ENCODE measurements at regions not wholly inside any gene's neighbourhood (a gene's known extent, or its start where the extent isn't known, plus 50 kb on each side); places are given as distances from the start of the nearest gene placed in this dataset.

DNA sequence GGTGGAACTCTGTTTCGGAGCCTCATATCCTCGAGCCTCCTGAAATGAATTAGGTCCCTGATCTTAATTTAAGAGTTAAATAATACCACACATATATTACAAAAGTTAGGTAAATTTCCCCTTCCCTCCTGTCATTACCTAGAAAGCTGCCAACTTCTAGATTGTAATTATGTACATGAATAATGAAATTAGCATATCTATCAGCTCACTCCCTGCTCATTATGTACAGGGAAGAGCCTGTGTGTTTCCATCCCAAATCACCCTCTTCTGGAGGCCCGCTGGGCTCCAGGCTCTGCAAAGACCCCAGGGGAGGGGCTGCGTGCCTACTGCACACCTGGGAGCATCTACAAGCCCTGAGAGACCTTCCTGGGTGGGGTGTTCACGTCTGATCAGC, 384.1 kb downstream of the MN1 start:
- POLR2A ChIA-PET, result no interaction called here
- no peak for ATAC-seq
- H3K4me3 Mint-ChIP-seq, result no peak overlapping the region
- H3K27ac Mint-ChIP-seq, result no peak overlapping the region
- H3K9me3 Mint-ChIP-seq (ENCODE audit: insufficient read depth), result no peaks in the 10 kb centered on the region
- no peak for DNase-seq
- H3K4me1 Mint-ChIP-seq (ENCODE audit: low read depth), result no peaks in the 10 kb centered on the region
- peaks cover 15% of the 10 kb centered on the region for H3K27me3 Mint-ChIP-seq (ENCODE audit: low read depth)
- no peaks in the 10 kb centered on the region for H3K36me3 Mint-ChIP-seq (ENCODE audit: low read depth)
- CTCF ChIA-PET, result no interaction called here

DNA sequence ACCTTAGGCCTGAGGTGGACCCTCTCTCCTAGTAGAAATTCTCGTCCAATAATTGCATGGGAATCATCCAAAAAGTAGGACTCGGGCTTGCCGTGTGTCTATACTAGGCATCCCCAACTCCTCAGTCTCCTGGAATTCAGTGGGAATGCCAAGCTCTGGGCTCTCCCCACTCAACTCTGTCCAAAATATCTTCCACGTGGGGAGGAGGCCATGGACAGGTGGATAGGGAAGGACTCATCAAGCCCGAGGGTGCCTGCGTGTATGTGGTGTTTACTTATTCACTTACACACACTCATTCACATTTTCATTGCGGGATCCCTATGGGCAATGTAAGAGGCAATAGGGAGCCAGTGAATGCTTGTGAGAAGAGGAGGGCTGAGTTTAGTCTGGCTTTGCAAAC, 383.3 kb downstream of the MN1 start:
- DNase-seq (no peak), ATAC-seq (no peak)
- Mint-ChIP-seq H3K4me3 (no peak overlapping the region), H3K27me3 (ENCODE audit: low read depth) (peaks cover 15% of the 10 kb centered on the region), H3K4me1 (ENCODE audit: low read depth) (no peaks in the 10 kb centered on the region), H3K27ac (no peak overlapping the region), H3K9me3 (ENCODE audit: insufficient read depth) (no peaks in the 10 kb centered on the region), H3K36me3 (ENCODE audit: low read depth) (no peaks in the 10 kb centered on the region)
- POLR2A ChIA-PET, result no interaction called here
- CTCF ChIA-PET, result no interaction called here

DNA sequence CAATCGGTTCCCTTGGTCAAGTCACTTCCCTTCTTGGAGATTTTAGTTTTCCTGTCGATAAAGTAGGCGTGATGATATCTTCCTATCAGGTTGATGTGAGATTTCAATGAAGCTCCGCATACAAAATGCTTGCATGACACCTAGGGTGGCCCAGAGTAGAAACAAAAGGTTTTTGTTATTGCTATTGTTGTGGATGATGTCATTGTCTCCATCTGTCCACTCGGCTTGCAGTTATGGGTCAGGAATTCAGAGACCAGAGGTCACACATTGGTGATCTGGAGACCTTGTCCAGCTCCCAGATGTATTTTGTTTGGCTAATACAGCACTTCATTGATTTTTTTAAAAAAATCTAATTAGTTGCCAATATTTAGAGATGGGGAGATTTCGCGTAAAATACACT, 382.1 kb downstream of the MN1 start:
- POLR2A ChIA-PET, result no interaction called here

DNA sequence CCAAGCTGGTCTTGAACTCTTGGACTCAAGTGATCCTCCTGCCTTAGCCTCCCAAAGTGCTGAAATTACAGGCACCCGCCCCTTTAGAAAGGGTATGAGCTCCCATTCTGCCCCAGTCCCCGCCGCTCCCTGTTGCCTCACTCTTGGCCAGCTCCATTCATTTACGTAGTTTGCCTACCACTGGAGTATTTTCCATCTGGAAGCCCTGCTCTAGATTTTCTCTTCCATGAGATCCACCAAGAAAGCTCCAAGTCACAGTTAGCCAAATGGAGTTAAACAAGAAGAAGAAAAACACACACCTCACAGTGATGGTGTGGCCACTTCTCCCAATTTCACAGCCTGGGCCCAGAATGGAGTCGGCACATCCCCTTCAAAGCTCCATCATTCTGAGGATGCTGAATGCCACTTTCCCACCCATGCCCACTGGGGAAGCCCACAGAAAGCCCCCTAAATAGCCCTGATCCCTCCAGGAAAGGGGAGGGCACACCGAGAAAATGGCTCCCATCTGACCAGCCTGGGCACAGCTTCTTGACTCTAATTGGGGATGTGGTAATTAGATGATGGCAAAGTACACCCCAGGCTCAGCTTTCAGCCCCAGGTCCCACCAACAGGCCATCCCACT, 381.2 kb downstream of the MN1 start:
- no peaks in the 10 kb centered on the region for H3K36me3 Mint-ChIP-seq (ENCODE audit: low read depth)
- ChIA-PET CTCF (no interaction called here), POLR2A (no interaction called here)
- no peak overlapping the region for H3K4me3 Mint-ChIP-seq
- DNase-seq, result no peak
- H3K27me3 Mint-ChIP-seq (ENCODE audit: low read depth), result peaks cover 15% of the 10 kb centered on the region
- H3K9me3 Mint-ChIP-seq (ENCODE audit: insufficient read depth), result no peaks in the 10 kb centered on the region
- no peak for ATAC-seq
- no peak overlapping the region for H3K27ac Mint-ChIP-seq
- H3K4me1 Mint-ChIP-seq (ENCODE audit: low read depth), result no peaks in the 10 kb centered on the region

More for the DNA sequence above, 382.1 kb downstream of the MN1 start:
- no peak overlapping the region for H3K27ac Mint-ChIP-seq
- no peak overlapping the region for H3K4me3 Mint-ChIP-seq
- H3K9me3 Mint-ChIP-seq (ENCODE audit: insufficient read depth), result no peaks in the 10 kb centered on the region
- CTCF ChIA-PET, result no interaction called here
- H3K36me3 Mint-ChIP-seq (ENCODE audit: low read depth), result no peaks in the 10 kb centered on the region
- peaks cover 15% of the 10 kb centered on the region for H3K27me3 Mint-ChIP-seq (ENCODE audit: low read depth)
- ATAC-seq (no peak), DNase-seq (no peak)
- H3K4me1 Mint-ChIP-seq (ENCODE audit: low read depth), result no peaks in the 10 kb centered on the region

DNA sequence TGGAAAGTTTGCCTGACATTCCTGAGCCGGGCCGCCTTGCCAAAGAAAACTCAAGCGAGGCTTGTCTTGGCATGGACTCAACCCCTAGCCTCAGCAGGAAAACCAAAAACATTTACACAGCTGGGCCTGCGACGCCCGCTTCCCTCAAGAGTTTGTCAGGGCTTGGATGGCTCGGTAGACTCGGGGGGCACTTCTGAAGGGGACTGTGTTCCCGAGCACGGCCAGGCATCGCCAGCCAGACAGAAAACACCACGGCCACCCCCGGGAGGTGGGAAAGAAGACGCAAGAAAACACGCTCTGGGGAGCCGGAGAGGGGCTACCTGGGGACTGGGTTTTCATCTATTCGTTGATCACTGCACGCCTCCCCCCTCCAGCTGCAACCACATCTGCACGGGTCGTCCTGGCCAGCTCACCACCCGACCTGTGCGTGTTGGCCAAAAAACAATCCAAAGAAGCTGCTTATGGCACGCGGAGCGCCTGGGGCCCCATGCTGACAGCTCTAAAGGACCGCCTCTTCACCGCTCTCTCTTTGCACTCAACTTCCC, 380.7 kb downstream of the MN1 start:
- ATAC-seq, result no peak
- Mint-ChIP-seq H3K4me1 (ENCODE audit: low read depth) (no peaks in the 10 kb centered on the region), H3K27me3 (ENCODE audit: low read depth) (peaks cover 14% of the 10 kb centered on the region), H3K4me3 (no peak overlapping the region), H3K27ac (no peak overlapping the region), H3K36me3 (ENCODE audit: low read depth) (no peaks in the 10 kb centered on the region), H3K9me3 (ENCODE audit: insufficient read depth) (no peaks in the 10 kb centered on the region)
- POLR2A ChIA-PET, result no interaction called here
- CTCF ChIA-PET, result no interaction called here
- DNase-seq, result no peak

DNA sequence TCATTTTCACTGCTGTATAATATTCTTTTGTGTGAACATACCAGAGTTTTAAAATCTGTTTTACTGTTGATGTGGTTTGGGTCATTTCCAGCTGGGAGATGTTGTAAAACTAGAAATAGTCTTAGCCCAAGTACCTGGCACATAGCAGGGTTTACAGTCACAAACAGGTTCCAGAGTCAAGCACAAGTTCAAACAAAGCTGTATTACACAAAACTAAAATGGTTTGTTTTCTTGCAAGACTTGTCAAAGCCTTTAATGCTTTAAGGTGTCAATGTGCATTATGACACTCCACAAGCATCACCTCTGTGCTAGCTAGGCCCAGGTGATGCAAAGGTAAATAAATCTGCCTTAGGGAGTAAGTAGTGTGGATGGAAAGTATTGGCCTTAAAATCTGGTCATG, 379.1 kb downstream of the MN1 start:
- no peak for ATAC-seq
- Mint-ChIP-seq H3K9me3 (ENCODE audit: insufficient read depth) (no peaks in the 10 kb centered on the region), H3K4me3 (no peak overlapping the region), H3K36me3 (ENCODE audit: low read depth) (no peaks in the 10 kb centered on the region), H3K4me1 (ENCODE audit: low read depth) (no peaks in the 10 kb centered on the region), H3K27ac (no peak overlapping the region), H3K27me3 (ENCODE audit: low read depth) (peaks cover 11% of the 10 kb centered on the region)
- CTCF ChIA-PET, result no interaction called here
- POLR2A ChIA-PET, result no interaction called here
- no peak for DNase-seq

DNA sequence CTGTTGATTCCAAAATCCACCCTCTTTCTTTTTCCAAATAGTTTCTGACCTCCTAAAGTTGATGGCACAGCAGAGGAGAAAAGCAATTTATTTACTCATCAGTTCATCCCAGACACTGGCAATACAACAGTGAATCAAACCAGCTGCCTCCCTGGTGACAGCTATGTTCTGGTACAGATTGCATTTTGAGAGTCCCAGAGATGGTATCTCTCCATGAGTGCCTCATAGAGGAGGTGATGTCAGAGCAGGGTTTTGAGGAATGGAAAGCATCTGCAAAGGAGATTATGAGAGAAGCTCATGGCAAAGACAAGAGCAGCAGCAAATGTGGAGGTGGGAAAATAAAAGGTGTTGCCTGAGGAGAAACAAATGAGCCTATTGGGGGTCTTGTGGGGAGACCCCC, 377.2 kb downstream of the MN1 start:
- Mint-ChIP-seq H3K27me3 (ENCODE audit: low read depth) (peaks cover 11% of the 10 kb centered on the region), H3K9me3 (ENCODE audit: insufficient read depth) (no peaks in the 10 kb centered on the region), H3K27ac (no peak overlapping the region), H3K4me1 (ENCODE audit: low read depth) (no peaks in the 10 kb centered on the region), H3K36me3 (ENCODE audit: low read depth) (no peaks in the 10 kb centered on the region), H3K4me3 (no peak overlapping the region)
- DNase-seq, result no peak
- CTCF ChIA-PET, result no interaction called here
- ATAC-seq, result no peak
- POLR2A ChIA-PET, result no interaction called here

DNA sequence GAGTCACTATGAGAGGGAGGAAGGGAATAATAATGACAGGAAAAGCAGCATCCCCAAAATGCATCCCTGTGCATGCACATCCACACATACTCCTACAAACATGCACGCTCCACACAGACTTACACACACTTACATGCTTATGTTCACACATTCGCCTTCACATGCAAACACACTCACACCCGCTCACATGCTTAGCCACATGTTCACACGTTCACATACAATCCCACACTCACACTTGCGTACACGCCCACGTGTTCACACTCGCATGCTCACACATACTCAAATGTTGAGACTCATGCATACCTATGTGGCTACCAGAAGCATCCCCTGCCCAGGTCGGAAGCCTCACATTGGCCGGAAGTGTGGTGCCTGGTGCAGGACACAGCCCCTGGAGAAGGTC, 372.1 kb downstream of the MN1 start:
- Mint-ChIP-seq H3K27me3 (ENCODE audit: low read depth) (no peaks in the 10 kb centered on the region), H3K36me3 (ENCODE audit: low read depth) (no peaks in the 10 kb centered on the region), H3K9me3 (ENCODE audit: insufficient read depth) (no peaks in the 10 kb centered on the region), H3K27ac (no peak overlapping the region), H3K4me1 (ENCODE audit: low read depth) (no peaks in the 10 kb centered on the region), H3K4me3 (no peak overlapping the region)
- no peak for ATAC-seq
- no peak for DNase-seq
- ChIA-PET CTCF (no interaction called here), POLR2A (interaction anchor here (0.6 kb wide), 1 partner anchor 284 kb away, joined by 3 read pairs; no protein-coding TSS in a partner anchor)

DNA sequence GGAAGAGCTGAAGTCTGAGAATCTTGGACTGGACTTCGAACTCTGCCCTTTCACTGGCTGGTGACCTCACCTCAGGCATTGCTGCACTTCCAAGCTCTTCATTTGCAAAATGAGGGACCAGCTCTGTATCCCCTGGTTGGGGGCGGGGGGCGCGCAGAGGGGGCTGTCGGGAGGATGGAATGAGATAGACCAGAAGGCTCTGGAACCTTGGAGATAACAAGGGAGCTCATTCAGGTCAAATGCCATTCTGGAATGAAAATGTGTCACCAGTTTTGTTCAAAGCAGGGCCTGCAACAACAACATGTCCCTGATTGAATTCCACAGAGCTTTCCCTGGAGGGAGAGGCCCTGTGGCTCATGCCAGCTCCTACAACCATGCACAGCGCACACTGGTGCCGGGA, 370.5 kb downstream of the MN1 start:
- ATAC-seq (no peak), DNase-seq (no peak)
- no peaks in the 10 kb centered on the region for H3K9me3 Mint-ChIP-seq (ENCODE audit: insufficient read depth)
- H3K4me3 Mint-ChIP-seq, result no peak overlapping the region
- POLR2A ChIA-PET, result no interaction called here
- CTCF ChIA-PET, result no interaction called here
- no peaks in the 10 kb centered on the region for H3K36me3 Mint-ChIP-seq (ENCODE audit: low read depth)
- H3K27me3 Mint-ChIP-seq (ENCODE audit: low read depth), result peaks cover 2% of the 10 kb centered on the region
- no peaks in the 10 kb centered on the region for H3K4me1 Mint-ChIP-seq (ENCODE audit: low read depth)
- no peak overlapping the region for H3K27ac Mint-ChIP-seq

DNA sequence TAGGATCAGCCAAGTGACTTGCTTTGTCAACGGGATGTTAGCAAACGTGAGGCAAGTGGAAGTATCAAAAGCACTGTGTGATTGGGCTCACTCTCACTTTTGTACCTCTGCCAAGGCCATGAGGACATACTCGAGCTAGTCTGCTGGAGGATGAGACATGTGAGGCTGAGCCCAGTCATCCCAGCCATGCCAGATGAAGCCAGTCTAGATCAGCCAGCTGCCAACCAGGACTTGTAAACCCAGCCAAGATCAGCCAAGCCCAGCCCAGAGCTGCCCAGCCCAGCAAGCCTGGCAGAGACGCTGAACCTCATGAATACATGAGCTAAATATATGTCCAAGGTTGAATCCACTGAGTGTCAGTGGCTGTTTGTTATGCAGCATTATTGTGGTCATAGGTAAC, 369.7 kb downstream of the MN1 start:
- Mint-ChIP-seq H3K9me3 (ENCODE audit: insufficient read depth) (no peaks in the 10 kb centered on the region), H3K4me1 (ENCODE audit: low read depth) (no peaks in the 10 kb centered on the region), H3K36me3 (ENCODE audit: low read depth) (no peaks in the 10 kb centered on the region), H3K27me3 (ENCODE audit: low read depth) (peaks cover 2% of the 10 kb centered on the region), H3K4me3 (no peak overlapping the region), H3K27ac (no peak overlapping the region)
- ATAC-seq (no peak), DNase-seq (no peak)
- POLR2A ChIA-PET, result no interaction called here
- CTCF ChIA-PET, result no interaction called here

DNA sequence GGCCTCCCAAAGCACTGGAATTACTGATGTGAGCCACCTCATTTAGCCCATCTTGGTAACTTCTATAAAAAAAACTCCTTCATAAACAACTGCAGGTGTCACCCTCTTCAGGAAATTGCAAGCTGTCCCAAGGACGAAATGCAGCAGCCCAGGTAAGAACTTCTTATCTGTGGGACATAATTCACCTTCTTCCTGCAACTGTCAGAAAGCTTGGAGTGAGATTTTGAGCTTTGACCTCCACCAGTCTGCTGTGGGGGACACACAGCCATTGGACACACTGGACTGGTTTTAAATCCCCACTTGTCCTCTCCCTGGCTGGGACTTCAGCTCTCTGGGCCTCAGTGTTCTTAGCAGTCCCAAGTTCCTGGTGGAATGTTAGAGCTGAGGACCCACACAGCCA, 368.5 kb downstream of the MN1 start:
- ATAC-seq (no peak), DNase-seq (no peak)
- POLR2A ChIA-PET, result no interaction called here
- Mint-ChIP-seq H3K4me1 (ENCODE audit: low read depth) (no peaks in the 10 kb centered on the region), H3K4me3 (no peak overlapping the region), H3K9me3 (ENCODE audit: insufficient read depth) (no peaks in the 10 kb centered on the region), H3K27me3 (ENCODE audit: low read depth) (peaks cover 2% of the 10 kb centered on the region), H3K27ac (no peak overlapping the region), H3K36me3 (ENCODE audit: low read depth) (no peaks in the 10 kb centered on the region)
- CTCF ChIA-PET, result no interaction called here

DNA sequence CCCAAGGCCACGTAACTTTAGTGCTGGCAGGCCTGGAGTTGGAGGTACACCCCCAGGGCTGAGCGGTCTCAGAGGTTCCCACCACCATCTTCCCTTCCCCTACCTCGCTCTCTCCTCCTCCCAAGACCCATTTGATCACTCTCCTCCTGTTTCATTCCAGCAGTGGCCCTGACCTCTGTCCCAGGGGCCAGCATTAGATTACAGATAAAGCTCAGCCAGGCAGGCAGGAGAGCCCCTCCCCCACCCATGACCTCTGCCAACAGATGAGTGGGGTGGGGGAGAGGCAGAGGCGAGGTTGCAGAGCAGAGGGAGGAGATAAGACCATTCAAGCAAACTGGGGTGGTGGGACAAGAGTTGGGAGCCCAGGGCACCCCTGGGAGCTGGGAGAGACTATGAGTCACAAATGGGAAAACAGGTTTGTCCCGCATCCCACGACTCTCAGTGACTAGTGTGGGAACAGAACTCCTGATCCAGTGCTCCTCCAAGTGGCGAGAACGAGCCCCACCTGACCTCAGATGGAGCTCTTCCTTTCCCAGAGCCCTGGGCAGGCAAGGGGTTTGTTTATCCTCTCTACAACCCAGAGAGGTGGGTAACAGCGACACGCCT, 367.9 kb downstream of the MN1 start:
- peaks cover 2% of the 10 kb centered on the region for H3K27me3 Mint-ChIP-seq (ENCODE audit: low read depth)
- ChIA-PET CTCF (no interaction called here), POLR2A (no interaction called here)
- ATAC-seq (no peak), DNase-seq (no peak)
- H3K4me1 Mint-ChIP-seq (ENCODE audit: low read depth), result no peaks in the 10 kb centered on the region
- no peak overlapping the region for H3K27ac Mint-ChIP-seq
- H3K9me3 Mint-ChIP-seq (ENCODE audit: insufficient read depth), result no peaks in the 10 kb centered on the region
- no peak overlapping the region for H3K4me3 Mint-ChIP-seq
- H3K36me3 Mint-ChIP-seq (ENCODE audit: low read depth), result no peaks in the 10 kb centered on the region

DNA sequence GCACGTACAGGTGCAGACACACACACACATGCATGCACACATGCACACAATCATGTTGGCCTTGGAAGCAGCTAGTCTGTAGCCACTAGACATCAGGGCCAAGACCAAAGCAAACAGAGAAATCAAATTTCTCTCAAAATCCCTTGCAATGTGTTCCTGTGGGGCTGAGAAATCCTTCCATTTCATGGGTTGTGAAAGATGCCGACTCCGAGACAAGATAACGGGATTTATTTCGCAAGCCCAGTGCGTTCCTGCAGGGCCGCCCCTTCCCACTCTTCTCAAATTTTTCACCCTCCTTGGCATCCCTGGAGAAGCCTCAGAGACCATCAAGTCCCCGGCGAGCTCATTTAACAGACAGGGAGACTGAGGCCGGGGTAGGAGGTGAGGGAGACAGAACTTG, 366.7 kb downstream of the MN1 start:
- no peak overlapping the region for H3K27ac Mint-ChIP-seq
- H3K4me1 Mint-ChIP-seq (ENCODE audit: low read depth), result no peaks in the 10 kb centered on the region
- H3K27me3 Mint-ChIP-seq (ENCODE audit: low read depth), result peaks cover 2% of the 10 kb centered on the region
- ChIA-PET CTCF (no interaction called here), POLR2A (no interaction called here)
- ATAC-seq (no peak), DNase-seq (no peak)
- no peaks in the 10 kb centered on the region for H3K36me3 Mint-ChIP-seq (ENCODE audit: low read depth)
- H3K4me3 Mint-ChIP-seq, result no peak overlapping the region
- H3K9me3 Mint-ChIP-seq (ENCODE audit: insufficient read depth), result no peaks in the 10 kb centered on the region
